ENCODE measurements at regions not wholly inside any gene's neighbourhood (a gene's known extent, or its start where the extent isn't known, plus 50 kb on each side); places are given as distances from the start of the nearest gene placed in this dataset.
A peak's percentile ranks its signal among the peaks of the same experiment; 100 is the strongest.

- DNase-seq, result no peak
Measured at GRCh38 chr11:43545610-43546009, 134.9 kb upstream of the HSD17B12 start.

- no peak for DNase-seq
Measured at GRCh38 chr11:43546561-43547429, 133.7 kb upstream of the HSD17B12 start.

GRCh38 chr11:43547430-43547831, 133.1 kb upstream of the HSD17B12 start:
- DNase-seq, result no peak

DNA sequence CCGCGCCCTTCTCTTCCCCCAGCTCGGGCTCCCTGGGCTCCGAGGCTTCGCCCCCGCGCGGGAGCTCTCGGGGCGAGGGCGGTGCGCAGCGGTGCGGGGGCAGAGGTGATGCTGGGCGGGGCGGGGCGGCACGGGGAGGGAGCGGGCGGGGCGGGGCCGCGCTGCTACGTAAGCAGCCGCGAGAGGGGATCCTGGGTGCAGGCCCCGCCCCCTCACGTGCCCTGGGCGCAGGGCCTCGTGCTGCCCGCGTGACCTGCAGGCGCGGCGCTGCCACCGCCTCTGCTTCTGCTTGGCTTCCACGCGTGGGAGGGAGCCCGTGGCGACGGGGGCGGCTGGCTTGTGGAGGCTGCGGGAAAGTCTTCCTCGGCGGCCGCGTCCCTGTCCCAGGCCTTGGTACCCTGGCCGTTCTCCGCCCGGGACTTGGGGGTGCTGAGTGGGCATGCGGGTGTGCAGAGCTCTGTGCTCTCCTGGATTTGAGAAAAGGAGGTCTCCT, 132.6 kb upstream of the HSD17B12 start:
- peak; percentile 16 for DNase-seq

DNA sequence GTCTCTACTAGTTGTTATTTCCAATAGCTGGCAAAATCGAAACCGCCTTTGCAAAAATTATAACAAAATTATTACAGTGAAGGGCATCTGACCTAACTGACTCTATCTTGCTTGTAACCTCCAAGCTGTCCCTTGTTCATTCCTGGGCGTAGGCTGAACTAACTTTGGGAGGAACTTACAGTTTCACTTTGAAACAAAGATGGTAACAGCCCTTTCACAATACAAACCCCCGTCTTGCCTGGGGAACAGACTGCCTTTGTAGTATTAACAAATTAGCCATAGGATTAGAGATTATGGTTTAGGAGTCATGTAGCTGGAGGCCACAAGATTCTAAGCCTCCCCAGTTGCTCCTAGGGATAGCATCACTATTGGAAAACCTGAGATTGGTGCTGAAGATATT, 131.6 kb upstream of the HSD17B12 start:
- DNase-seq, result no peak

- no peak for DNase-seq
Measured at GRCh38 chr11:43549624-43550023, 130.9 kb upstream of the HSD17B12 start.

GRCh38 chr11:43550714-43551113, 129.8 kb upstream of the HSD17B12 start:
- no peak for DNase-seq

- no peak for DNase-seq
Measured at GRCh38 chr11:43554148-43554473, 126.4 kb upstream of the HSD17B12 start.

GRCh38 chr11:43555186-43555585, 125.4 kb upstream of the HSD17B12 start:
- no peak for DNase-seq

- no peak for DNase-seq
Measured at GRCh38 chr11:43555816-43556611, 124.5 kb upstream of the HSD17B12 start.

- no peak for DNase-seq
Measured at GRCh38 chr11:43556612-43557375, 123.7 kb upstream of the HSD17B12 start.

DNA sequence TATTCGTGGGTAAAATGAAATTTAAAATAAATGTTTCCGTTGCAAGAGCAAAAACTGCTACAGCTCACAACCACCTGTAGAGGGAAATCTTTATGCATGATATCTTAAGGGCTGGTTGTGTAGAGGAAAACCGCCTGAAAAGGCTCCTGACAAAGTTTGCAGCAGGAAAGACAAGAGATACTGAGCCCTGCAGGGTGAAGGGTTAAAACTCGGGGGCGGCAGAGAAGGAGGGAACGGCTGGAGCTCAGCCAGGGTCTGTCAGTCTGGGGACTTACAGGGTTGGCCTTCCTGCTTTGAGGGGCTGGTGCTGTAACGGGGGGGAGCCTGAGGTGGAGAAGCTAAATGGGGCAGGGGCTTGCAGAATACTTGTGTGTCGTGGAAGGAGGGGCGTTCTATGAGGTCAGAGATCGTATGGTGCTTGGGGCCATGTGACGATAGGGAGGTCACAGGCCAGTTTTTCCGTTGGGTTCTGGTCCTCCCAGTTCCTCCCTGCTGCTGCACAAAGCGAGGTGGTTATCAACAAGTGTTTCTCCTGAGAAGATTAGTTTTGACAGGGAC, 122.9 kb upstream of the HSD17B12 start:
- DNase-seq, result no peak

DNA sequence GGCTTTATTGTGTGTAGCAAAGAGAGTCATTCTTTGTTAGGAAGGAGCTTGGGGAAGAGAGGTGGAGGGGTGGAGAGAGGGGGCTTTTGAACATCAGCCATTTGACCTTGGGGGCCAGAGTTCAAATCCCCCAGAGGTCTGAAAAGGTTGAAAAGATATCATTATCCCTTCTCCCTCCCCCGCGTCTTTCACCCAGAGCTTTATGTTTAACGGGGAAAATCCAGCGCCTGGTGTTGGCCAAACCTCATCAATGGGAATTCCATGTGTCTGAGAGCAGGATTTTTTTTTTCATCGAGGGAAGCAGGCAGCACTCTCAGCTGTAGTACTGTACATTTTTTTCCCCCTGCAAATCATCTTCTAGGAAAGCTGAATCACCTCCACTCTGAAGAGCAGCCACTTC, 122.4 kb upstream of the HSD17B12 start:
- no peak for DNase-seq

- DNase-seq, result no peak
Measured at GRCh38 chr11:43558556-43559127, 121.9 kb upstream of the HSD17B12 start.

DNA sequence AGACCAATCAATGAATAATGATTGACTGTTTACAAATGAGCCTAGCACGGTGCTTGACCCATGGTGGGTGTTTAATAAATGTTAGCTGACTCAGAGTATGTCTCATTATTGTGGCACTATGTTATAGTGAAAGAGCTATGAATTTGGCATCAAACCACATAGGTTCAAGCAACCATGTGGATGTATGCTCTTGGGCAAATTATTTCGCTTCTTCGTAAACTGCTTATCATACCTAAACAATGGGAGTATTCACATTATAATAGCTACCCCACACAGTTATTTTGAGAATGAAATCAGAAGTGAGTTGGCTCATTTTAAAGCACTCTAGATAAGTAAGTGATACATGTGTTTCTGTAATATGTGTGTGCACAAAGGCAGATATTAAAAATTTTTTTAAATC, 118.7 kb upstream of the HSD17B12 start:
- DNase-seq, result no peak

GRCh38 chr11:43567396-43567975, 113.1 kb upstream of the HSD17B12 start:
- DNase-seq, result no peak

- no peak for DNase-seq
Measured at GRCh38 chr11:43573233-43573632, 107.3 kb upstream of the HSD17B12 start.

DNA sequence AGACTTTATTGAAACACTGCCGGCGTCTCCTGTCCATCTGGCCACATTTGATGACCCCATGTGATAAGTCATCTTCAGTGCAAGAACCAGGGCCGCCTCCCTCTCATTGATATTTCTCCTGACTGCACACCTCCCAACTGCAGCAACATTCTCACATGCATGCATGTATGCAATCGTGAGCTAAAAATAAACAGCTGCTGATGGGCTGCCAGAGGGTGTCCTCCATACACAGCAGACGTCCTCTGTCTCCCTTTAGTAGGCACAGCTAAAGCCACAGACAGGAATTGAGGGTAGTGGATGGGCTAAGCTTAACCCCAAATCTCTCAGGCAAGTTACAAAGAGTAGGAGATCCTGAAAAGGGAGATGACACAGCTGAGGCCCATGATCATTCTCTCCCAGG, 106.7 kb upstream of the HSD17B12 start:
- no peak for DNase-seq

DNA sequence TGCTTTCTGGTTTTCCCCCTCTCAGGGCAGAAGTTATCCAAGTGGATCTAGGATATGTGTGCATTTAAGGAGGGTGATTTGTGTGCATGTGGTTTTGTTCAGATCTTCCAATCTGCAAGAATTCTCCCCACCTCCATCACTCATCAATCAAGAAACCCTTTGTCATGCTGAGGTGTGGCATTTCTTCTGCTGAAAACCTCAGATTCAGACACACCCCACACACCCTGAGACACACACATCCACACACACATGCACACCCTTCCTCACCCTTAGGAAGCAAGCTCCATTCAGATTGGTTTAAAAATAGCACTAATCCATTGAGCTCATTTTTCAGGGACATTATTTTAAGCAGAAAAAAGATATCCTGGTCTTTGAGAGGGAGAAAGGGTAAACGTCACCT, 106.1 kb upstream of the HSD17B12 start:
- no peak for DNase-seq

DNA sequence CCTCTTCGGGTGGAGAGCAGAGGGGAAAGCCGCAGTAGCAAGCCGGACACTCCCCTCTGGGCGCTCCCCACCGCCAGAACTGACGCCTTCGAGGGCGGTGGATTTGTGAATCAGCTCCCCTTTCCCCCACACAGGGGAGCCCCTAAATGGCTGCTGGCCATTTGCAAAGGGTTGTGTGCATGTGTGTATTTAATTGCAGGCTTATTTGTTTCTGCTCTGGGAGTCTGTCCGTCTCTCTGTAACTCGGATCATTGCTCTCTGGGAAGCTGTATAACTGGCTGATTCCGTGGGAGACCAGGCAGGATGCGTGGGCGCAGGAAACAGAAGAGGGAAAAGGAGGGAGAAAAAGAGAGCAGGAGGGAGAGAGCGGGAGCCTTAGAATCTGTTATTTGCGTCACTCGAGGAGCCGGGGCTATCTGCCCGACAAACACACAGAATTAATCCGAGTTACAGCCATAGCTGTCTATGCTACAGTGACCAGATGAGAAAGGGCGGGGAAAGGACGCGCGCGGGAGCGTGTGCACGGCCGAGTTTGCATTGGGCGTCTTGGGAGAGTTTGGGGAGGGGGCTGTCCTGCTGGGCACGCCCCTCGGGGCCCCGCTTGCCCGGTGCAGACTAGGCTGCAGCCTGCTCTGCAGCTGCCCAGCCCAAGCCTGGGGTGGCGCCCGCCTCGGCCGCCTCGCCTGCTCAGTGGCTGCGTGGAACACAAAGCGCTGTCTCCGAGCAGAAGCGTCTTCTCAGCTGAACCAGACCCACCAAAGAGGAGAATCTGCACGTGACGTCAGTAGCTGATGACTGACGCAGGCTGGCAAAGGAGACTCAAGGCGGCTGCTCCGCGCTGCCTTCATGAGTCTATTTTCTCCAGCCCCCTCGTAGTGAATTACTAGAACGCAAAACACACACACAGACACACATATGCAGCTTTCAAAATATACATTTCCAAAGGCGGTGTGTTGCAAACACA, 105.3 kb upstream of the HSD17B12 start:
- DNase-seq, result no peak

DNA sequence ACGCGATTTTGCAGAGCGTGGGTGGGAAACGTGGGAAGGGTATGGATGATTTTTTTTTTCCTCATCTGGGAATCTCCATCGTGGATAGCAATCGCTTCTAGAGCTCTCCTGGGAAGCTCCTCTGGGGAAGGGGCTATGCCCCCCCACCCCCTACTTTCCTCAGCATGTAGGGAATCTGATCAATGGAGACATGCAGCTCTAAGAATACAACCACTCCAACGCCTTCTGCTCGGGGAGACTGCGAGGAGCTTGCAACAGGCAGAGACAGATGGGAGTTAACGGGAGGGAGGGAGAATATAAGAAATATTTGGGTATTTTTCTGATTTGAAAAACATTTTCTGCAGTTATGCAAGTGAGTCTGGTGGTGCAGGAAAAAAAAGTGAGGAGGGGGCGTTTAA, 104.6 kb upstream of the HSD17B12 start:
- DNase-seq, result no peak

Data from activated T-cell treated with anti-CD3 and anti-CD28 coated beads for 4 hours (primary cell).